Esophagus squamous epithelium (tissue), 5 donors: ENCODE measurements at regions not wholly inside any gene's neighbourhood (a gene's known extent, or its start where the extent isn't known, plus 50 kb on each side); places are given as distances from the start of the nearest gene placed in this dataset.

Experiments used
- DNase-seq: peaks from one replicate; lab custom pipeline; 2025; lab: John Stamatoyannopoulos, UW
- H3K27ac ChIP-seq, 4 donors: fragments of 200-600 bp; sonication (generic); one replicate each; pipeline ENCODE4 v1.5.1; 2016 to 2019; ENCODE audit warnings: mild to moderate bottlenecking in 1 of 4
- H3K27me3 ChIP-seq, 4 donors: fragments of 200-600 bp; sonication (generic); 1 replicate in 3 of 4; 2 replicates in 1 of 4; pipeline versions ENCODE4 v1.5.1 to v1.6.0; 2017 to 2021; ENCODE audit warnings: antibody characterized with exemption in 1 of 4
- H3K36me3 ChIP-seq, 3 donors: fragments of 200-600 bp; sonication (generic); one replicate each; pipeline ENCODE4 v1.5.1; 2016 to 2019
- H3K4me1 ChIP-seq, 3 donors: fragments of 200-600 bp; sonication (generic); one replicate each; pipeline ENCODE4 v1.5.1; 2017 to 2019
- H3K4me3 ChIP-seq, 4 donors: fragments of 200-600 bp; sonication (generic); 1 replicate in 3 of 4; 2 replicates in 1 of 4; pipeline ENCODE4 v1.5.1; 2016 to 2019; ENCODE audit warnings: mild to moderate bottlenecking in 2 of 4, moderate library complexity in 1 of 4
- H3K9me3 ChIP-seq, 3 donors: fragments of 200-600 bp; sonication (generic); one replicate each; pipeline ENCODE4 v1.5.1; 2016 to 2019
- POLR2A ChIP-seq, 4 donors: fragments of 450-650 bp; IDR thresholded peaks; one replicate each; pipeline ENCODE4 v1.6.1; 2017; ENCODE audit warnings: antibody characterized with exemption in 4 of 4, mild to moderate bottlenecking in 4 of 4, moderate library complexity in 3 of 4
- WGBS, 2 donors: methylation state at CpG; one replicate each; pipeline ENCODE4 v1.1.5; 2018; 5-methylcytosine and 5-hydroxymethylcytosine counted together
- intact Hi-C: fragments of 100-400 bp; cut with DNase I; formaldehyde crosslinking; loops from one replicate; pipeline ENCODE4 v1.15.0; 2022
- TF ChIP-seq, protein P1 (sequence below), 6 experiments: fragments of 450-650 bp in 4 of 6; fragments of 200-600 bp in 2 of 6; sonication (generic) in 2 of 6; IDR thresholded peaks; one replicate each; pipeline ENCODE4 v1.5.1; 2016 to 2019; ENCODE audit warnings: antibody characterized with exemption in 6 of 6, mild to moderate bottlenecking in 4 of 6, moderate library complexity in 4 of 6
- donor health status: DM: yes; HTN: yes; CAD: no.

DNA sequence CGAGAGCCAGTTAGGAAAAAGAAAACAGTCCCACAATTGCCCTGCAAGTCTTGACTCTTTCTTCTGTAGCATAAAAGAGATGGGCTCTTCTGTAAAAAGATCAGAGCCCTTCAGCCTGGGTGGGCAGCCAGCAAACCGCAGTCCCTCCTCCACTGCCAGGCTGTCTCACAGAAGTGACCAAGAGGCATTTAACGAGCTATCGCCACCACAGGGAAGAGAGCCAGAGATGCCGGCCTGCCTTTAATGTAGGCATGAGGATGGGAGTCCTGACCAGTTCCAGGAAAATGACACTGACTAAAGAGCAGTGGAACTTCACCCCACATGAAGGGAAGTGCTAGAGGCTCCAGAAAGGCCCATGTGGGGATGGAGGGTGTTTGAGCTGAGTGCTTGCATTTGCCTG lies 264.6 kb downstream of the NDUFS4 start:
- DNase-seq, result no peak
- Histone ChIP-seq H3K27ac (no peak overlapping the region), H3K4me3 (no peak overlapping the region), H3K4me1 (no peaks in the 10 kb centered on the region), H3K36me3 (no peaks in the 10 kb centered on the region), H3K9me3 (no peaks in the 10 kb centered on the region), H3K27me3 (no peaks in the 10 kb centered on the region)
- intact Hi-C loops, result no loop called here
- WGBS, 2 donors, result 79 to 80% methylated on average over 2 to 3 of the region's 5 CpGs
- TF ChIP-seq, protein P1, sequence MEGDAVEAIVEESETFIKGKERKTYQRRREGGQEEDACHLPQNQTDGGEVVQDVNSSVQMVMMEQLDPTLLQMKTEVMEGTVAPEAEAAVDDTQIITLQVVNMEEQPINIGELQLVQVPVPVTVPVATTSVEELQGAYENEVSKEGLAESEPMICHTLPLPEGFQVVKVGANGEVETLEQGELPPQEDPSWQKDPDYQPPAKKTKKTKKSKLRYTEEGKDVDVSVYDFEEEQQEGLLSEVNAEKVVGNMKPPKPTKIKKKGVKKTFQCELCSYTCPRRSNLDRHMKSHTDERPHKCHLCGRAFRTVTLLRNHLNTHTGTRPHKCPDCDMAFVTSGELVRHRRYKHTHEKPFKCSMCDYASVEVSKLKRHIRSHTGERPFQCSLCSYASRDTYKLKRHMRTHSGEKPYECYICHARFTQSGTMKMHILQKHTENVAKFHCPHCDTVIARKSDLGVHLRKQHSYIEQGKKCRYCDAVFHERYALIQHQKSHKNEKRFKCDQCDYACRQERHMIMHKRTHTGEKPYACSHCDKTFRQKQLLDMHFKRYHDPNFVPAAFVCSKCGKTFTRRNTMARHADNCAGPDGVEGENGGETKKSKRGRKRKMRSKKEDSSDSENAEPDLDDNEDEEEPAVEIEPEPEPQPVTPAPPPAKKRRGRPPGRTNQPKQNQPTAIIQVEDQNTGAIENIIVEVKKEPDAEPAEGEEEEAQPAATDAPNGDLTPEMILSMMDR (IDR thresholded peaks at IDR 0.05), result no peak
- TF ChIP-seq POLR2A (IDR thresholded peaks at IDR 0.05), result no peak

DNA sequence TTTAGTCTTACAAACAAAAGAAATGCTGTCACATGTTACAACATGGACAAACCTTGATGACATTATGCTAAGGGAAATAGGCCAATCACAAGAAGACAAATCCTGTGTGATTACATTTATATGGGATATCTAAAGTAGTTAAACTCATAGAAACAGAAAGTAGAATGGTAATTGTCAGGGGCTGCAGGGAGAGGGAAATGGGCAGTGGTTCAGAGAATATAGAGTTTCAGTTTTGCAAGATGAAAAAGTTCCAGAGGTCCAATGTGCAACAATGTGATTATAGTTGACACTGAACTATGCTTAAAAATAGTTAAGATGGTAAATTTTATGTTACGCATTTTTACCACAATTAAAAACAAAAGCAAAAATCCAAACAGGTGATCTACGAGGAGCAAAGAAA lies 265.5 kb downstream of the NDUFS4 start:
- whole genome bisulfite sequencing, 2 donors, result 90 to 91% methylated on average over 2 of the region's 2 CpGs
- no peak overlapping the region for H3K27ac ChIP-seq
- no peak overlapping the region for H3K4me3 ChIP-seq
- TF ChIP-seq, protein P1 (IDR thresholded peaks at IDR 0.05), result no peak
- TF ChIP-seq POLR2A (IDR thresholded peaks at IDR 0.05), result no peak
- DNase-seq, result no peak
- intact Hi-C loops, result no loop called here
- no peaks in the 10 kb centered on the region for H3K4me1 ChIP-seq
- H3K36me3 ChIP-seq, result no peaks in the 10 kb centered on the region
- no peaks in the 10 kb centered on the region for H3K27me3 ChIP-seq
- peaks cover 0 to 2% (median 0%) of the 10 kb centered on the region in 3 donors for H3K9me3 ChIP-seq

DNA sequence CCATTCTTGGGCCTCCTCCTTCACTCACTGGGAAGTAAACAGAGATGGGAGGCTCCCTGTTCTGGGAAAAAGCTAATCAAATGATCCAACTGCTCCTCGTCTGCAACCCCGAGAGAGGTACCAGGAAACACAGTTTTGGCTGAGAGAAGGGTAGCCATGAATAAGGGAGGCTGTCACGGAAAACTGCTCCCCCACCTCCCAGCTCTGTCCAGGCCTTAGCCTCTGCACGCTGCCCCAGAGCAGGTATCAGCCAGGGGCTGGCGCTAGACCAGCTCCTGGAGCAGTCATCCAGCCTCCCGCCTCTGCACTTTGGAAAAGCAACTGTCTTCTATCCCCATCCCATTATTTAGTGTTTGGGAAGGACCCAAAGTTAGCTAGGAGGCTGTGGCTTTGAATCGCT lies 266.1 kb downstream of the NDUFS4 start:
- DNase-seq, result no peak
- no peaks in the 10 kb centered on the region for H3K36me3 ChIP-seq
- intact Hi-C loops, result no loop called here
- H3K4me3 ChIP-seq, result no peak overlapping the region
- H3K27me3 ChIP-seq, result no peaks in the 10 kb centered on the region
- TF ChIP-seq, protein P1 (IDR thresholded peaks at IDR 0.05), result no peak
- no peak for TF ChIP-seq POLR2A (IDR thresholded peaks at IDR 0.05)
- peaks cover 0 to 3% (median 0%) of the 10 kb centered on the region in 3 donors for H3K9me3 ChIP-seq
- no peaks in the 10 kb centered on the region for H3K4me1 ChIP-seq
- H3K27ac ChIP-seq, result no peak overlapping the region
- WGBS, 2 donors, result 85 to 88% methylated on average over 4 to 6 of the region's 7 CpGs

DNA sequence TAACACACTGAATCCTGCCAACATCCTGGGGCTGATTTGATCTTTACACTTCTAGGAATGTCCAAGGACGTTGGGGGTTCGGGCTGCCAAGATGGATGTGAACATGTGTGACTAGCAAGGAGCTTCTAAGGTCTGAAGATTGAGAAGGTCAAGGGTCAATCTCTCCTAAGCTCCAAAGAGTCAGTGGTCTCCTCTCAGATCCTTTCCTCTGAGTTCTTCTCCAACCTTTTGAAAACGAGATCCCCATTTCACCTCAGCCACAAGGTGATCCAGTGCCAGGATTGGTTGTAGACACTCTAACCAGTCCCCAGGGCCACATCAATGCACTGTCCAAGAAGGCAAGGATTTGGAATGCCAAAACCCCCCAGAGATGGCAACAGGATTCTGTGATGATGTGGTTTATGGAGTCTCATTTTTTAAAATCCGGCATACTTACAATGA lies 266.8 kb downstream of the NDUFS4 start:
- H3K9me3 ChIP-seq, result peaks cover 0 to 3% (median 0%) of the 10 kb centered on the region in 3 donors
- intact Hi-C loops, result no loop called here
- H3K27ac ChIP-seq, result no peak overlapping the region
- no peaks in the 10 kb centered on the region for H3K4me1 ChIP-seq
- TF ChIP-seq POLR2A (IDR thresholded peaks at IDR 0.05), result no peak
- TF ChIP-seq, protein P1 (IDR thresholded peaks at IDR 0.05), result no peak
- no peak for DNase-seq
- 73 to 84% methylated on average over 4 of the region's 4 CpGs for WGBS, 2 donors
- no peak overlapping the region for H3K4me3 ChIP-seq
- H3K36me3 ChIP-seq, result no peaks in the 10 kb centered on the region
- no peaks in the 10 kb centered on the region for H3K27me3 ChIP-seq

DNA sequence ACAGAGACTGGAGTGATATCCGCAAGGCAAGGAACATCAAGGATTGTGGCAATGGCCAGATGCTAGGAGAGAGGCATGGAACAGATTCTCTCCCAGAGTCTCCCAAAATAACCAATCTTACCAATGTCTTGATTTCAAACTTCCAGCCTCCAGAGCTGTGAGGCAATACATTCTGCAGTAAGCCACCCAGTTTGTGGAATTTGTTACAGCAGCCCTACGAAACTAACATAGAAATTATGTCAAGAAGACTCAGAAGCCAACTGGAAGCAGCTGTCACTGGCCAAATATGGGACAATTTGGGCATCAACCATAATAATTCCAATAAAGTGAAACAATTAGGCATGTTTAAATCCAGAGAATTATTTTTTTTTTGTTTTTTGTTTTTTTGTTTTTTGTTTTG lies 271.1 kb downstream of the NDUFS4 start:
- H3K27me3 ChIP-seq, result no peaks in the 10 kb centered on the region
- DNase-seq, result no peak
- H3K4me1 ChIP-seq, result no peaks in the 10 kb centered on the region
- peaks cover 0 to 3% (median 0%) of the 10 kb centered on the region in 3 donors for H3K9me3 ChIP-seq
- 76 to 80% methylated on average over 2 of the region's 2 CpGs for WGBS, 2 donors
- H3K27ac ChIP-seq, result no peak overlapping the region
- H3K36me3 ChIP-seq, result no peaks in the 10 kb centered on the region
- H3K4me3 ChIP-seq, result no peak overlapping the region
- intact Hi-C loops, result no loop called here
- TF ChIP-seq, protein P1 (IDR thresholded peaks at IDR 0.05), result no peak
- TF ChIP-seq POLR2A (IDR thresholded peaks at IDR 0.05), result no peak
